ENCODE measurements at regions not wholly inside any gene's neighbourhood (a gene's known extent, or its start where the extent isn't known, plus 50 kb on each side); places are given as distances from the start of the nearest gene placed in this dataset.

DNA sequence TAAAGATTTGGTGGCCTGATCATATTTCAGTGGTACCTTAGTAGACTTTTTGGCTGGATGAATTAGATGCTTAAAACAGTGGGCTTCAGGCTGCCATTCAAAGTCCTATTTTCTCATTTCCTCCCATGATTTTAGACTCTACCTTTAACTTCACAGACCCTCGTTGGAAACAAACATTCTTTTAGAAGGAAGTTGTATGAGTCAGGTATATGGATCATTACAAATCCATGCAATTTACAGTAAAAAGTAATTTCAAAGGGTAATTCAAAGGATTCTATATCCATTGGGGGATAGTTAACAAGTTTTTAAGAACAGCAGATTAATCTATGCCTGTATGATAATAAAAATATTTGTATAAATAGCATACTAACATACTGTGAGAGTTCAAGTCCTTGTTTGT is 216.9 kb upstream of the RRP15 start:
- TF ChIP-seq, protein P1, sequence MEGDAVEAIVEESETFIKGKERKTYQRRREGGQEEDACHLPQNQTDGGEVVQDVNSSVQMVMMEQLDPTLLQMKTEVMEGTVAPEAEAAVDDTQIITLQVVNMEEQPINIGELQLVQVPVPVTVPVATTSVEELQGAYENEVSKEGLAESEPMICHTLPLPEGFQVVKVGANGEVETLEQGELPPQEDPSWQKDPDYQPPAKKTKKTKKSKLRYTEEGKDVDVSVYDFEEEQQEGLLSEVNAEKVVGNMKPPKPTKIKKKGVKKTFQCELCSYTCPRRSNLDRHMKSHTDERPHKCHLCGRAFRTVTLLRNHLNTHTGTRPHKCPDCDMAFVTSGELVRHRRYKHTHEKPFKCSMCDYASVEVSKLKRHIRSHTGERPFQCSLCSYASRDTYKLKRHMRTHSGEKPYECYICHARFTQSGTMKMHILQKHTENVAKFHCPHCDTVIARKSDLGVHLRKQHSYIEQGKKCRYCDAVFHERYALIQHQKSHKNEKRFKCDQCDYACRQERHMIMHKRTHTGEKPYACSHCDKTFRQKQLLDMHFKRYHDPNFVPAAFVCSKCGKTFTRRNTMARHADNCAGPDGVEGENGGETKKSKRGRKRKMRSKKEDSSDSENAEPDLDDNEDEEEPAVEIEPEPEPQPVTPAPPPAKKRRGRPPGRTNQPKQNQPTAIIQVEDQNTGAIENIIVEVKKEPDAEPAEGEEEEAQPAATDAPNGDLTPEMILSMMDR (IDR thresholded peaks at IDR 0.05; ENCODE audit: low read depth, low read length, poor library complexity, severe bottlenecking), result no peak
- no peak for TF ChIP-seq EZH2phosphoT487 (IDR thresholded peaks at IDR 0.05; ENCODE audit: borderline replicate concordance, low read length)
